ENCODE measurements at regions not wholly inside any gene's neighbourhood (a gene's known extent, or its start where the extent isn't known, plus 50 kb on each side); places are given as distances from the start of the nearest gene placed in this dataset.

DNA sequence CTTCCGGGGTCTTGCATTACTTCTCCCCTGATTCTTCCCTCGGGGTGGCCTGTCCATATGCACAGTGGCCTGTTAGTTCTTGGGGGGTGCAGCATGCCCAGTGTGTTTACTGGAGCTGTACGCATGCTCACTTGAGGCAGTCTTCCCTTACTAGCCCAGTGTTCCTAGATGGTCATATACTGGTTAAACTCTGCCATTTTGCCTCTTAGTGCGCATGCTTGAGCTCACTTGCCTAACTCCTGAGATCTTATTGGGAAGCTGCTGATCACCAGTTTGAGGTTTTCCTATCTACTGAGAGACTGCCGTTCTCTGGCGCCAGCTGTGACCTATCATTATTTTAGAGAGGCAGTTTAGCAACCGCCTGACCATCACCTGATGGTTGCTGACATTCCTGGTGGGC is 571.2 kb downstream of the ADCYAP1 start:
- H3K4me3 ChIP-seq (ENCODE audit: control insufficient read depth, low read depth, low read length), result no peak overlapping the region
- TF ChIP-seq, protein P1, sequence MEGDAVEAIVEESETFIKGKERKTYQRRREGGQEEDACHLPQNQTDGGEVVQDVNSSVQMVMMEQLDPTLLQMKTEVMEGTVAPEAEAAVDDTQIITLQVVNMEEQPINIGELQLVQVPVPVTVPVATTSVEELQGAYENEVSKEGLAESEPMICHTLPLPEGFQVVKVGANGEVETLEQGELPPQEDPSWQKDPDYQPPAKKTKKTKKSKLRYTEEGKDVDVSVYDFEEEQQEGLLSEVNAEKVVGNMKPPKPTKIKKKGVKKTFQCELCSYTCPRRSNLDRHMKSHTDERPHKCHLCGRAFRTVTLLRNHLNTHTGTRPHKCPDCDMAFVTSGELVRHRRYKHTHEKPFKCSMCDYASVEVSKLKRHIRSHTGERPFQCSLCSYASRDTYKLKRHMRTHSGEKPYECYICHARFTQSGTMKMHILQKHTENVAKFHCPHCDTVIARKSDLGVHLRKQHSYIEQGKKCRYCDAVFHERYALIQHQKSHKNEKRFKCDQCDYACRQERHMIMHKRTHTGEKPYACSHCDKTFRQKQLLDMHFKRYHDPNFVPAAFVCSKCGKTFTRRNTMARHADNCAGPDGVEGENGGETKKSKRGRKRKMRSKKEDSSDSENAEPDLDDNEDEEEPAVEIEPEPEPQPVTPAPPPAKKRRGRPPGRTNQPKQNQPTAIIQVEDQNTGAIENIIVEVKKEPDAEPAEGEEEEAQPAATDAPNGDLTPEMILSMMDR (IDR thresholded peaks at IDR 0.05; ENCODE audit: control insufficient read depth, insufficient read depth, low read depth, low read length, missing control alignments), result no peak
- DNase-seq (ENCODE audit: low read depth), result no peak

DNA sequence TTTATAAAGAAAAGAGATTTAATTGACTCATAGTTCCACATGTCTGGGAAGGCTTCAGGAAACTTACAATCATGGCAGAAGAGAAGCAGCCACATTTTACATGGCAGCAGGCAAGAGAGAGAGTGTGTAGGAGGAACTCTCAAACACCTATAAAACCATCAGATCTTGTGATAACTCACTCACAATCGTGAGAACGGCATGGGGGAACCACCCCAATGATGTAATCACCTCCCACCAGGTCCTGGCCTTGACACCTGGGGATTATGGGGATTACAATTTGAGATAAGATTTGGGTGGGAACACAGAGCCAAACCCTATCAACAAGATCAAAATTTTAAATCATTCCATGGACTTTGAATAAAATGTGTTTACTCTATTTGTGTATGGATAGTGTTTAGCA is 575.6 kb downstream of the ADCYAP1 start:
- no peak for DNase-seq (ENCODE audit: low read depth)
- TF ChIP-seq, protein P1 (IDR thresholded peaks at IDR 0.05; ENCODE audit: control insufficient read depth, insufficient read depth, low read depth, low read length, missing control alignments), result no peak
- H3K4me3 ChIP-seq (ENCODE audit: control insufficient read depth, low read depth, low read length), result no peak overlapping the region

DNA sequence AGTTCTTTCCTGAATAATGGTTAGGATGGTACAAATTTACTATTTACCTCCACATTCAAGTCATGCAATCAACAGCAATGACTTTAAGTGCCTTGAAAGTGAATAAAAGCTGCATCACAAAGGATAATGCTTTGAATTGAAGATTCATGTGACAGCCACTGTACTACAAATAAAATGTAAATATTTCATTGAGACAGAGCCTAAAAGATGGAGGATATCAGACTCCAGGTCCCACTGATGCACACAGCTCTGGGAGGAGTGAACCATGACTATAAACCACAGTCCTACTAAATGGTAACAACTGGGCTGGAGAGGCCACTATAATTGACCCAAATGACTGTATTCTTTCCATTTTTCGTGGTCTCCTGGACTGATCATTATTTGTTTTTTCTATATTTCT is 576.9 kb downstream of the ADCYAP1 start:
- TF ChIP-seq, protein P1 (IDR thresholded peaks at IDR 0.05; ENCODE audit: control insufficient read depth, insufficient read depth, low read depth, low read length, missing control alignments), result no peak
- DNase-seq (ENCODE audit: low read depth), result no peak
- no peak overlapping the region for H3K4me3 ChIP-seq (ENCODE audit: control insufficient read depth, low read depth, low read length)

DNA sequence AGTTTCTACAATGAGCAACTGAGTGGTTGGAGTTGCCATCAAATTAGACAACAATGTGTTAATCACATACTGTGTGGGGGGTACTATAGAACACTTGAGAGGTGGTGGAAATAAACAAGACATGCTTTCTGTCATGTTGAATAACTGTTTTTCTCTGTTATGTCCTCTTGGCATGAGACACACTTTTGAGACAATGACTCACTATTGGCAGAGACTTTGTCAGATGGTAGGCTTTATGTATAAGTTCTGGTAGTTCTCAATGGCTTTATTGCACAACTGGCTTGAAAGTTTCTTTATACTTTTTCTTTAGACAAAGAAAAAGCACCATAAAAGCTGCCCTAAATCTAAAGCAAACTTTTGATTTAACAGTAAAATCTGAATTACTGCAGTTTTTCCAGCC is 578.7 kb downstream of the ADCYAP1 start:
- no peak for DNase-seq (ENCODE audit: low read depth)
- no peak overlapping the region for H3K4me3 ChIP-seq (ENCODE audit: control insufficient read depth, low read depth, low read length)
- TF ChIP-seq, protein P1 (IDR thresholded peaks at IDR 0.05; ENCODE audit: control insufficient read depth, insufficient read depth, low read depth, low read length, missing control alignments), result no peak

DNA sequence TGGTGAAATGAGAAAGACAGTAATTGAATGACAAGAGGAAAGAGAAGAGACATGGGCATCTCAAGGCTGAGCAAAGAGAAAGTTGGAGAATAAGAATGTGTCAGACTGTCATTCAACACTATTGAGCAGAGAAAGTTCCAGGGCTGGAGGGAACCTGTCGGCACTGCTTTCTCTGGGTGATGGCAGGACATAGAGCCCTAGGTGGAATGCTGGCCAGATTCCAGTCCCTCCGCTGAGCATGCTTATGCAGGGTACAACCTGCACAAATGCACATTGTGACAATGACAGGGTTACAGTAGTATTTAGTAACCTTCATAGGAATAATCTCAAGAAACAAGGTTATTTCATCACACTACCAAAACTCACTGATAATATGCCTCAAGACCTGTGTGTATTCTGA is 582.8 kb downstream of the ADCYAP1 start:
- TF ChIP-seq, protein P1 (IDR thresholded peaks at IDR 0.05; ENCODE audit: control insufficient read depth, insufficient read depth, low read depth, low read length, missing control alignments), result no peak
- no peak for DNase-seq (ENCODE audit: low read depth)

DNA sequence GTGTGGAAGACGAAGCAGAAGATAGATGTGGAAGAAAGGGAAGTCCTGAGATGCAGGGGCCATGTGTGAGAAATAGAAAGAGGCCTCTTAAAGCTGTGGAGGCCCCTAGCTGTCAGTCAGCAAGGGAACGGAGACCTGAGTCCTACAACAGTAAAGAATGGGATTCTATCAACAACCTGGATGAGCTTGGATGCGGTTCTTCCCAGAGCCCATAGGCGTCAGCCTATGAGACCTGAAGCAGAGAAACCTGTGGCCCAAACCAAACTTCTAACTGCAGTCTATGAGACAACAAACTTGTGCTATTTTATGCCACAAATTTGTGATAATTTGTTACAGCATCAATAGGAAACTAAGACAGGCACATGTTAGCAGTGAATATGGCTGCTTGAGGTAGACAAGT is 583.7 kb downstream of the ADCYAP1 start:
- H3K4me3 ChIP-seq (ENCODE audit: control insufficient read depth, low read depth, low read length), result no peak overlapping the region
- TF ChIP-seq, protein P1 (IDR thresholded peaks at IDR 0.05; ENCODE audit: control insufficient read depth, insufficient read depth, low read depth, low read length, missing control alignments), result no peak
- no peak for DNase-seq (ENCODE audit: low read depth)

More for the DNA sequence above, 582.8 kb downstream of the ADCYAP1 start:
- no peak overlapping the region for H3K4me3 ChIP-seq (ENCODE audit: control insufficient read depth, low read depth, low read length)

DNA sequence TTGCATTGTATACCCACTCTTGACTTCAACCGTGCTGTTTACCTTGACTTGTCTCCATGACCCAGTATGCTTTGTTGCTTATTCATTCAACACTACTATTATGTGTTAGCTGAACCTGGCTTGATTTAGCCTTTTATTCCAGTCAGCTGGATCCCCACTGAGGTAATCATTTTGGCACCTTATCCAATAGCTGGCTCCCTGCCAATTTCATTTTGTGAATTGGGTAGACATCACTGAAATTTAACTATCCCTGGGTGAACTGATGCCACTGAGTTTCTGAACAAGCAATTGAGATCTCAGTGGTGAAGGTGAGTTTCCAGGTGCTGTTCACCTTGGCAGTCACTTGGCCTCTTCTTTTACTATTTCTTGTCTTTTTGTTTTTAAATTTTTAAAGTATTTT is 584.3 kb downstream of the ADCYAP1 start:
- no peak for DNase-seq (ENCODE audit: low read depth)

More for the DNA sequence above, 584.3 kb downstream of the ADCYAP1 start:
- TF ChIP-seq, protein P1 (IDR thresholded peaks at IDR 0.05; ENCODE audit: control insufficient read depth, insufficient read depth, low read depth, low read length, missing control alignments), result no peak
- H3K4me3 ChIP-seq (ENCODE audit: control insufficient read depth, low read depth, low read length), result no peak overlapping the region

All from AG09309 (cell line).